GM18867 (cell line): ENCODE measurements at regions not wholly inside any gene's neighbourhood (a gene's known extent, or its start where the extent isn't known, plus 50 kb on each side); places are given as distances from the start of the nearest gene placed in this dataset.
"Not testable (repeated sequence)": the region's sequence is repeated elsewhere in the genome, so short reads cannot be mapped to it uniquely, and the experiment has no call there.

Experiments
- ATAC-seq: cut with Tn5 transposase; IDR thresholded peaks from one replicate; pipeline ENCODE4 v1.9.1; 2021; ENCODE audit warnings: mild to moderate bottlenecking, moderate library complexity; ENCODE audit not compliant: unreplicated experiment

- peak; percentile 77 for ATAC-seq
These were observed 460.7 kb upstream of the MEIS1 start for GRCh38 chr2:65974067-65974723.

DNA sequence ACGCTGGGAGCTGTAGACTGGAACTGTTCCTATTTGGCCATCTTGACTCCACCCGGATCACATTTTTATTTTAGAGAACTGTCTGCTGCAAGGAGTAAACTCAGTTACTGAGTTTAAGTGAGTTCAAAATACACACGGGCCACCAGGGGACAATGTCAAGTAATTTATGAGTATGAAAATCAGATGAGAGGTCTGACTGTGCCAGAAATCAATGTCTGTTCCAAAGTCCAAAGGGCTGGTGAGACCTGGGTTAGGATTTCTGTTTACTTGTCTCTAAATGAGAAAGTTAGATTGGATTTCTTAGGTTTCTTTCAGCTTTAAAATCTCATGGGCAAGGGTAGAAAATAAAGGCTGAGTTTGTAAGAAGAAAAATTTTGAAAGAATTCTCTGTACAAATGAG lies 465.8 kb upstream of the MEIS1 start:
- ATAC-seq, result no peak

GRCh38 chr2:65963303-65963702 lies 471.6 kb upstream of the MEIS1 start:
- ATAC-seq, result not testable (repeated sequence)

DNA sequence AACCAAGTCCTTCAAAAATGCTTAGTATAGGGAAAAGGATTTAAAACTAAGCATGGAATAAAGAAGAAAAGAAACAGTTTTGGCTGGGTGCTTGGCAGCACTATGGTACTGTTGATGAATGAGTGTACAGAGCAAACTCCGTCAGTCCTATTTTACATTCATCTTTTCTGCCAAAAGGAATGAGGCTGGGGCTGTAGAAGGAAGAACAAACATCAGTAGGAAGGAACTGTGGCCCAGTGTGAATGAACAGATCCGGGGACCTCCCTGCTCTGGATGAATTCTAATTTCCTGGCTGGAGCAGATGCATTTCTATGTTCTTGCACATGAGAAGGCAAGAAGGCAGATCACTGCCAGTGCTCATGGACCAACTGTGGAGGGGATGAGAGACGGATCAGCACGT lies 474.0 kb upstream of the MEIS1 start:
- no peak for ATAC-seq

- ATAC-seq, result no peak
These were observed 477.0 kb upstream of the MEIS1 start for GRCh38 chr2:65957886-65958285.

- ATAC-seq, result no peak
These were observed 477.5 kb upstream of the MEIS1 start for GRCh38 chr2:65957454-65957853.

GRCh38 chr2:65955259-65955658 lies 479.7 kb upstream of the MEIS1 start:
- ATAC-seq, result no peak

DNA sequence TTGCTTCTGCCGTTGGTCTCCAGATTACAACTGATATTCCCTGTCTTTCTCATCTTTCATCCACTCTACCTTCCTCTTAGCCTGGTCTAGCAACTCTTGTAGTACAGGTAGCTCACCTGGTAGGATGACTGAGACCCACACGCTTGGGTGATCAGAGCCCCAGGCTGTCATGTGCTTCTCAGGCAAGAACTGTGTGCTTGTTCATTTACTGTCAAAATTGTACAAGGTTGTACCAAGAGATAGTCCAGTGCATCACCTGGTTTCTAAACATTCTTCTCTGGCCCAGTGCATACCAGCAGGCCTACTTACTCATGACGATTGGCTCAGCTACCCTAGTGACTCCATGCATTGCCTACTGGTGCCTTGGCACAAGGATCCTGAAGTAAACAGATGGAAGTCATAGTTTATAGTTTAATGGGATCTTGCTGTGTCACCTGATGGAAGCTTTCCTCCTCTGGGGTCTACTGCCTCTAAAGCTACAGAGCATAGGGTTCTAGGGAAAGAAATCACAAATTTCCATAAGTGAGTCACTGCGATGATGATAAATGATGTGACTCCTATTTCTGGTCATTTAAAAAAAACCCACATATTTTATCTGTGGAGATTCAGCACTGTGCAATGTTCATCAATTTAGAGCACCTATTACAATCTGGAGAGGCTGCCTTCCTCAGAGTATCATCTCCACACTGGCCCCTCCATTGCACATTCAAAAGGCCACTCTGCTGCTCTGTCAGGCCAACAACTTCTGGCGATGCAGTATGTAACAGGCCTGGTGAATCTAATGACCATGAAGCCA lies 481.8 kb upstream of the MEIS1 start:
- ATAC-seq, result no peak

DNA sequence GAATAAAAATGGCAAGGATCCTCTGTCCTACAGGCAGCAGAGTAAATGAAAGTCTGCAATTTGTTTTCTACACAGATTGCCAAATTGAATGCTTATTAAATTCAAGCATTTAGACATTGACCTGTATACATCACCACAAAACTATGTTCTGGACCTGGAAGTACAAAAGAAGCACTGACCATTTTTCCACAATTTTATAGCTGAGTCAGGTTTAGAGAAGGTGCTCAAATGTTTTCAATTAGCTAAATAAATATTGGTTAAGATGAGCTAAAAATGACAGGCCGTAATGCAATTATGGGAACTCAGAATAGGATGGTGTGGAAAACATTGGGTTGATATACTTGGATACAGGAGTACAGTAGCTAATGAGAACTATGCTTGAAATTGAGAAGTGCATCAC lies 490.7 kb upstream of the MEIS1 start:
- no peak for ATAC-seq

- no peak for ATAC-seq
These were observed 491.7 kb upstream of the MEIS1 start for GRCh38 chr2:65943099-65943786.

- ATAC-seq, result no peak
These were observed 494.1 kb upstream of the MEIS1 start for GRCh38 chr2:65940856-65941255.

- no peak for ATAC-seq
These were observed 495.2 kb upstream of the MEIS1 start for GRCh38 chr2:65939687-65940086.

DNA sequence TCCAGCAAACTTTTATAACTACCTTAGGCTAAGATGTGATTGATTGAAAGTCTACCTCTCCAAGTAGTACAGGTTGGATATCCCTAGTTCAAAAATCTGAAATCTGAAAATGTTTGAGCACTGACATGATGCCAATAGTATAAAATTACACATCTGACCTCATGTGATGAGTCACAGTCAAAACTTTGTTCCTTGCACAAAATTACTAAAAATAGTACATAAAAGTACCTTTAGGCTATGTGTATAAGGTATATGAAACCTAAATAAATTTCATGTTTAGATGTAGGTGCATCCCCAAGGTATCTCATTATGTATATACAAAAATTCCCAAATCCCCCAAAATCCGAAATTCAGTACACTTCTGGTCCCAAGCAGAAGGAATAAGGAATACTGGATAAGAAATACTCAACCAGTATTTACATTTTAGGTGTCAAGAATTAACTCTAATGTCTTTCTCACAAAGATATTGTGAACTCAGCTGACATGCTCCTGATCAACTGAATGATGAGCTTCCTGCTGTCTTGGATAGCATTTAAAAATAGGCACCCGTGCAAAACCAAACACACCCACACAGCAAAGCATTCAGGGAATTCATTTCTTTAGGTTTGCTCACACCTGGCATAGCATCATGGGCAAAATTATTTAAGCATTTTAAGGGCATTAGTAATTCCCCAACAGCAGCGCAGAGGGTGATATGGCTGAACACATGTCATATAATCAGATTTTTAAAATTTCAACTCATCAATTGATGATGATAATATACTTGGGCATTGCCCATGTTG lies 497.4 kb upstream of the MEIS1 start:
- no peak for ATAC-seq

DNA sequence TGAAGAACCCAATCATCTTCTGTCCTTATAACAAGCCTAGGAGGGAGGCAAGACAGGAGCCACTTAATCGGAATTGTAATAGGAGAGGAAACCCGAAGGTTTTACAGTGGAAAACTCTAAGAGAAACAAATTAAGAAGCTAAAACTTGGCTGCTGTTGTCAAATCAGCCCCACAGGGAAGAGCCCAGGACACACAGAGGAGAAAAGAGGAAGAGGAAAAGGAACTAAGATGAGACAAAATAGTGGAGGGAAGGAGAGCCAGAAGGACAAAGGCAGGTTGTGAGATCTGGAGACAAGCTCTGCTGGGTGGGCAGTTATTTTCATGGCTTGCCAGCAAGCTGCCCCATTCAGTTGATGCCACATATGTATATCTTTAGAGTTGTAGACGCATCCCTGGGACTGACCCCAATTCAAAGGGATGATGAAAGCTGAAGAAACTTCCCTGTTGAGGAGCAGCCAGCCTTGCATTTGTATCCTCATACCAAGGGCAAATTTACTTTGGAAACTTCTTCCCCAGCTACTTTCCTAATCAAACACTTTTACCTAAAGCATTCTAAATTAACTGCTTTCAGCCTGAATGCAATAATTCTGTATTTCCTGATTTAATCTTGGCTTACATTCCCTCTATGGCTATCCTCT lies 499.8 kb upstream of the MEIS1 start:
- ATAC-seq, result no peak

- ATAC-seq, result no peak
These were observed 500.2 kb upstream of the SPRED2 start for GRCh38 chr2:65932571-65932970.

DNA sequence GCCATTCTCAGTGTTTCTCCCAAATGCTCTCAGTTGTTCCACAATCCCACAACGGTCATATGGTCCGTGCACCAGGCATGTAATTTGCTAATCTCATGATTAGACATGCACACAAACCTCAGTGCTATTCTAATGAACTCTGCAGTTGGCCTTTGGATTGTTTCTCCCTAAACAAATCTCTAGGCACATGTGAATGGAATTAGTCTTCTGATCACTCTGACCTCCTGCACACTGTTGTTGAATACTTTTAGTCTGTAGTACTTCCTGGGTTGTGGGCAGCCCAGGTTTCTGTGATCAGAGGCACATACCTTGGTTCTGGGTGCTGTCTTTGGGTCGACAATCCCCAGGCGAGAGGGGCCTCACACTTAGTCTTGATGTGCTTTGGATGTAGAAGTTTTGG lies 498.7 kb upstream of the SPRED2 start:
- no peak for ATAC-seq

GRCh38 chr2:65930259-65930658 lies 497.9 kb upstream of the SPRED2 start:
- ATAC-seq, result no peak

- ATAC-seq, result not testable (repeated sequence)
These were observed 497.3 kb upstream of the SPRED2 start for GRCh38 chr2:65929664-65930063.

- ATAC-seq, result no peak
These were observed 490.4 kb upstream of the SPRED2 start for GRCh38 chr2:65922794-65923193.

DNA sequence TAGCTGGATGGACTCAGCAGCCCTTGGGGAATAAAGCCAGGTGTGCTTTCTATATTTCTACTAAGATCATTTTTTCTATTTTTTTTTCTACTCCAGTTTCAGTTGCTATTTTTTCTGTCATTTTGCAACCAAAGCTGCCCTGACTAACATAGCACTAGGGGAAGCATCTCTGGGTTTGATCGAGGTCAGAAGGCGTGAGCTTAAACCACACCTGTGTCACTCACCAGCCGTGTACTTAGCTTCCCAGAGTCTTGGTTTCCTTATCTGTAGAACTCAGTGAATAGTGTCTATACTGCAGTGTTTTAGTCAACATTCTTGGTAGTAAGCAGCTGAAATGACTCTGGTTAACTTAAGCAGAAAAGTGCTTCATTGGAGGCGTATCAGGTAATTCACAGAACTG lies 489.6 kb upstream of the SPRED2 start:
- peak; percentile 96 for ATAC-seq

DNA sequence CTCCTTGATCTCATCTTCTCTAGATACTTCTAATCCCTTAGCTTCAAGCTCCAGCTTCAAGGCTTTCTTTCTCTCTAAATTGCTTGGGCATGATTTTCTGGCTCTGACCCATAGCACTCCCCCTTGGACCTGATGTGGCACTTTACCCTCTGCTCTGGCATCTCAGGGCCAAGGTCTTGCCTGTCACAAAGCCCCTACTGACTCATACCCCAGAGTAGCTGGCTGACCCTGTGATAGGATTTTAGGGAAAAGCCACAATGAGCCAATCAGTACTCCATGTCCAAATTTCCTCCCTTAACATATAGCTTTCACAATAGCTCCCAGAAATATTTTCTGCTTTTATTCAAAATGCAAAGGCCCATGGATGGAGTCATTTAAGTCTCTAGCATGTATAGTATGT lies 488.7 kb upstream of the SPRED2 start:
- ATAC-seq, result no peak
